ENCODE measurements at regions not wholly inside any gene's neighbourhood (a gene's known extent, or its start where the extent isn't known, plus 50 kb on each side); places are given as distances from the start of the nearest gene placed in this dataset.

DNA sequence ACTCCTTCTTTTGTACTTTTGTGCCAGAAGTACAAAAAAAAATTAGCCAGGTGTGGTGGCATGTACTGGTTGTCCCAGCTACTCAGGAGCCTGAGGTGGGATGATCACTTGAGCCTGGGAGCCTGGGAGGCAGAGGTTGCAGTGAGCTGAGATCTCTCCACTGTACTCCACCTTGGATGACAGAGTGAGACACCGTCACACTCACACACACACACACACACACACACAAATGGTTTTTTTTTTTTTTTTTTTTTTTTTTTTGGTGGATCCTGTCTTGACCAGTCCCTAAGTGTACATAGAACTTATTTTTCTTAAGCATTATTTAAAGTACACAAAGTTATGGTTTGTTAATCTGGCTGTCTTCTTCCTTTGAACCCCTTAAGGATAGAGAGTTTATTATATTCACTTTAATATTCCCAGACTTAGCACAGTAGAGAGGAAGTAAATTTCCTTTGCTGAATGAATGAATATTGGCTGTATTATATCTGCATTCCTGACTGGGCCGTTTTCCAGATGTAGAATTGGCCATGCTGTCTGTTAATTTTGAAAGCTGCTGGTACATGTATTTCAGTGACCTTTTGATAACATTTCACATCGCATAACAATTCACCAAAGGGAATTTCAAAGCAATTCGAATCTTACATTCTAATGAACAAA lies 429.0 kb upstream of the ZNF608 start:
- no peak overlapping the region for H3K4me3 Mint-ChIP-seq
- TF ChIP-seq, protein P1, sequence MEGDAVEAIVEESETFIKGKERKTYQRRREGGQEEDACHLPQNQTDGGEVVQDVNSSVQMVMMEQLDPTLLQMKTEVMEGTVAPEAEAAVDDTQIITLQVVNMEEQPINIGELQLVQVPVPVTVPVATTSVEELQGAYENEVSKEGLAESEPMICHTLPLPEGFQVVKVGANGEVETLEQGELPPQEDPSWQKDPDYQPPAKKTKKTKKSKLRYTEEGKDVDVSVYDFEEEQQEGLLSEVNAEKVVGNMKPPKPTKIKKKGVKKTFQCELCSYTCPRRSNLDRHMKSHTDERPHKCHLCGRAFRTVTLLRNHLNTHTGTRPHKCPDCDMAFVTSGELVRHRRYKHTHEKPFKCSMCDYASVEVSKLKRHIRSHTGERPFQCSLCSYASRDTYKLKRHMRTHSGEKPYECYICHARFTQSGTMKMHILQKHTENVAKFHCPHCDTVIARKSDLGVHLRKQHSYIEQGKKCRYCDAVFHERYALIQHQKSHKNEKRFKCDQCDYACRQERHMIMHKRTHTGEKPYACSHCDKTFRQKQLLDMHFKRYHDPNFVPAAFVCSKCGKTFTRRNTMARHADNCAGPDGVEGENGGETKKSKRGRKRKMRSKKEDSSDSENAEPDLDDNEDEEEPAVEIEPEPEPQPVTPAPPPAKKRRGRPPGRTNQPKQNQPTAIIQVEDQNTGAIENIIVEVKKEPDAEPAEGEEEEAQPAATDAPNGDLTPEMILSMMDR (conservative IDR thresholded peaks at IDR 0.05) = no peak
- peaks cover 3% of the 10 kb centered on the region for H3K36me3 Mint-ChIP-seq (ENCODE audit: low read depth)
- no peak overlapping the region for H3K27ac Mint-ChIP-seq (ENCODE audit: unreplicated experiment)
- no peaks in the 10 kb centered on the region for H3K27me3 Mint-ChIP-seq (ENCODE audit: low read depth)
- H3K9me3 Mint-ChIP-seq = peaks cover 10% of the 10 kb centered on the region
- H3K4me1 Mint-ChIP-seq = peaks cover 5% of the 10 kb centered on the region
- DNase-seq (ENCODE audit: low read depth, low spot score) = no peak

DNA sequence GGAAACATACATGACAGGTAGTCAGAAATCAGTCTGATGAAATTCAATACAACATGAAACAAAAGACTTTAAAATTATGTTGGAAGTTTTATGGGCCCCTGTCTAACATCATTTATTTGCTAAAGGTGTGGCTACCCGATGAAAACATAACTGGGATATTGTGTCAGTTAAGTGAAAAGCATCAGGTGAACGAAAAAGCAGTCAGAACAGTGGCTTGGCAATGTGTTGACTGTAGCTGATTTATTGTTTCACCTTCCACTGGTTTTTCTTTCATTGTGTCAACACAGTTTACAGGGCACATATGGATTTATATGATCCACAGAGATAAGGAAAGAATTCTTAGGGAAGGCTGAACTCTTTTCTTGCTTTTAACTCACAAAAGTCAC lies 429.6 kb upstream of the ZNF608 start:
- DNase-seq (ENCODE audit: low read depth, low spot score) = no peak
- peaks cover 3% of the 10 kb centered on the region for H3K4me1 Mint-ChIP-seq
- H3K27me3 Mint-ChIP-seq (ENCODE audit: low read depth) = no peaks in the 10 kb centered on the region
- TF ChIP-seq, protein P1 (conservative IDR thresholded peaks at IDR 0.05) = no peak
- H3K36me3 Mint-ChIP-seq (ENCODE audit: low read depth) = peaks cover 3% of the 10 kb centered on the region
- no peak overlapping the region for H3K4me3 Mint-ChIP-seq
- H3K27ac Mint-ChIP-seq (ENCODE audit: unreplicated experiment) = no peak overlapping the region
- H3K9me3 Mint-ChIP-seq = peaks cover 10% of the 10 kb centered on the region

DNA sequence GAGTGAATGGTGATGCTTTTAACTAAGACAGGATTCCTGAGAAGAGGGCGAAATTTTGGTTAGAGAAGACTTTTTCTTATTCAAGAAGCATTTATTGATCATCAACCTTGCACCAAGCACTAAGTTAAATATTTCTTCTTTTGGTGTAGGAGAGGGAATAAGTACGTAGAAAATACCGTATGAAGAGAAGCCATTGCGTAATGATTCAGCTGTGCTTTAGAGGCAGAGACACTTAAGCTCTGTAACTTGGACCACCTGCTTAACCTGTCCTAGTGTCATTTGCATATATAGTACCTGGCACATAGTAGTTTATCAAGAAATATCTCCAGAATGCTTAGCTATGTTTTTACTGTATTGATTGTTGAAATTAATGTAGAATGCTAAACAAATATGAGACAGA lies 430.9 kb upstream of the ZNF608 start:
- Mint-ChIP-seq H3K36me3 (ENCODE audit: low read depth) (peaks cover 3% of the 10 kb centered on the region), H3K9me3 (peaks cover 10% of the 10 kb centered on the region), H3K4me3 (no peak overlapping the region)

GRCh38 chr5:125179612-125180011 lies 433.2 kb upstream of the ZNF608 start:
- TF ChIP-seq, protein P1 (conservative IDR thresholded peaks at IDR 0.05) = no peak
- no peak for DNase-seq (ENCODE audit: low read depth, low spot score)
- Mint-ChIP-seq H3K27me3 (ENCODE audit: low read depth) (no peaks in the 10 kb centered on the region), H3K36me3 (ENCODE audit: low read depth) (no peaks in the 10 kb centered on the region), H3K4me1 (no peaks in the 10 kb centered on the region), H3K9me3 (peaks cover 10% of the 10 kb centered on the region), H3K4me3 (no peak overlapping the region), H3K27ac (ENCODE audit: unreplicated experiment) (no peak overlapping the region)

More for the DNA sequence above, 430.9 kb upstream of the ZNF608 start:
- TF ChIP-seq, protein P1 (conservative IDR thresholded peaks at IDR 0.05) = no peak
- H3K27ac Mint-ChIP-seq (ENCODE audit: unreplicated experiment) = no peak overlapping the region
- DNase-seq (ENCODE audit: low read depth, low spot score) = no peak
- H3K27me3 Mint-ChIP-seq (ENCODE audit: low read depth) = no peaks in the 10 kb centered on the region
- H3K4me1 Mint-ChIP-seq = no peaks in the 10 kb centered on the region

GRCh38 chr5:125180231-125180829 lies 433.9 kb upstream of the ZNF608 start:
- TF ChIP-seq, protein P1 (conservative IDR thresholded peaks at IDR 0.05) = no peak

More at GRCh38 chr5:125180231-125180829, 433.9 kb upstream of the ZNF608 start:
- Mint-ChIP-seq H3K27ac (ENCODE audit: unreplicated experiment) (no peak overlapping the region), H3K36me3 (ENCODE audit: low read depth) (no peaks in the 10 kb centered on the region), H3K4me3 (no peak overlapping the region), H3K4me1 (no peaks in the 10 kb centered on the region), H3K9me3 (peaks cover 10% of the 10 kb centered on the region), H3K27me3 (ENCODE audit: low read depth) (no peaks in the 10 kb centered on the region)
- DNase-seq (ENCODE audit: low read depth, low spot score) = no peak

Measured in neural crest cell (in vitro differentiated cells).